ENCODE measurements at regions not wholly inside any gene's neighbourhood (a gene's known extent, or its start where the extent isn't known, plus 50 kb on each side); places are given as distances from the start of the nearest gene placed in this dataset.
"Not testable (repeated sequence)": the region's sequence is repeated elsewhere in the genome, so short reads cannot be mapped to it uniquely, and the experiment has no call there.

DNA sequence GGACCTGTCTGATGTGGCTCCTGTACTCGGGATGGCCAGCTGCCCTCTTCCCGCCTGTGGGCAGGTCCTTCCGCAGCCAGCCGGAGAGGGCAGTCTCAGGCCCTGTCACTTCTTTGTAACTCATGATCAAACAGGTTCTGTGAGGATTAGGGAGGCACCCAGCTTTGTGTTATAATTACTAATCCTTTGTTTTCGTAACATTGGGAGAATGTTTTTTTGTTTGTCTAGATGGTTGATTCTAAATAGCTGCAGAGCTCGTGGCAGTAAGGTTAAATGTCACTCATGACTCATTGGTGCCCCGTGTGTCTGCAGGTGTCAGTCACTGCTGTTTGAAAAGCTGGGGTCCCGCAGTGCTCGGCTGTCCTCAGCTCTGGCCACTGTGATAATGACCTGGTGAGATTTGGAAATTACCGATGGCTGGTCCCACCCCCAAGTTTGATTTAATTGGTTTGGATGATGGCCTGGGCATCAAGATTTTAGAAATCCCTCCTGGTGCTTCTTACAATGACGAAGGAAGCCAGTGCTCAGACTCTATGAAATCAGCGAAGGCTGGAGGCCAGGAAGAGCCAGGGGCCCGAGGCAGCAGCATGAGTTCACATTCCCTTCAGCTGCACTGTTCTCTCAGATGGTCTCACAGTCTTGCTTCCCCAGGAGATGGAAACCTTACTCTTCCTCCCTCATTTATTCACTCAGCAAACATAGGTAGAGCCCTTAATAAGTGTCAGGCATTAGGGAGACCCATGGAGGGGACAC, 172.8 kb downstream of the VAPA start:
- no peak for DNase-seq

DNA sequence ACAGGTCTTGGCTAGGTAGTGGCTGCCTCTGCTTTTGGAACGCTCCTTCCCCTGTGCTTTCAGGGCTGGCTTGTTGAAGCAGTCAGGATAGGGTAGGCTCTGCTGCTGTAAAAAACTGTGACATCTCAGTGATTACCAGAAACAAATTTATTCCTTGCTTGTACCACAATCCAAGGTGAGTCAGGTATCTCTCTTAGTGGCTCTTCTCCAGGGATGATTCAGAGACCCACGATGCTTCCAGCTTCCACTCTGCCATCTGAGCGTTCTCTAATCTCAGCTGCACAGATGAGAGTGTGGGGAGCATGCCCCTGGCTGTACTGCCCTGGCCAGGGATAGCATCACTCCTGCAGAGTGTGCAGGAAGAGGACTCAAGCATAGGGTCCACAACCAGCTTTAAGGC, 174.9 kb downstream of the VAPA start:
- DNase-seq: no peak

DNA sequence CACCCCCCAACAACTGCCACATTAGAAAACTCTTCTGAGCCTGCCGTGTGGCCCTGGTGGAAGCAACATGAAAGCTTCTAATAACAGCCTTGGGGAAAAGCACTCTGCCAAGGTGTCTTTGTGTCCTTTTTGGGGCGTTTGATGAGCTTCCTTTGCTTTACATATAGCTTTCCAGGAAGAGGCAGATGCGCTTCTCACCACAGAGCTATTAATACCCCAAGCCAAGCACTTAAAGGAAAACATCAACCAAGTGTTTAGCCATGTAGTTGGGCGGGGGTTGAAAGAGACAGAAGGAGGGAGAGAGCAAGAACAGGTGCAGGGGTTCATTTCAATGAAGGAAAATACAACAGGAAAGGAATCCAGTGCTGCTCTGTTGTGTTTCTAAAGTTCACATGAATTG, 176.1 kb downstream of the VAPA start:
- DNase-seq: no peak

DNA sequence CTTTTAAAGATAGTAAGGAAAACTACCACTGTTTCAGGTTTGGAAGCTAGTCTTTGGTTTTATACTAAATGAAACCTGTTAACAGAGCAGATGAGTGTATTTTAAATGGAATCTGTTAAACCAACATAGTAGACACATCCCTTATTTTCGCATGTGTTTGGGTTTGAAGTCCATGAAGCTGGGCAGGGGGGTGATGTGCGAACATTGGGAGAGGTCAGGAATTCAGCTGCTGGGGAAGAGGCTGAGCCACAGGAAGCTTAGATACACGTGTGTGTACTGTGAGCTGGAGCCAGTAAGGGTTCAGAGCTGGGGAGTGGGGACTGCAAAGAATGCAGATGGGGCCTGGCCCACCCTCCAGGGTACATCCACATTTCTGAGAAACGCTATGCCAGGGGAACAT, 176.9 kb downstream of the VAPA start:
- no peak for DNase-seq

DNA sequence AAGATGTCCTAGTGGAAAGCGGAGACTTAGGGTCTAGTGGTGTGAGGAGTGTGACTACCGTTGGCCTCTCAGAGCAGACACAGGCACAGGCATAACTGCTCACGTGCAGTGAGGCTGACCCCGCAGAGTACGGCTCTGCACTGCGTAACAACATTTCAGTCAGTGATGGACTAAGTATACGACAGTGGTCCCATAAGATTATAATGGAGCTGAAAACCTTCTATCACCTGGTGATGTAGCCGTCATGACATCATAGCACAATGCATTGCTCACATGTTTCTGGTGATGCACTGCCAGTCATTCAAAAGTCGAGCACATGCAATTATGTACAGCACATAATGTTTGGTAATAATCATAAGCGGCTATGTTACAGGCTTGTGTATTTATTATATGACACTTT, 179.6 kb downstream of the VAPA start:
- DNase-seq: no peak

DNA sequence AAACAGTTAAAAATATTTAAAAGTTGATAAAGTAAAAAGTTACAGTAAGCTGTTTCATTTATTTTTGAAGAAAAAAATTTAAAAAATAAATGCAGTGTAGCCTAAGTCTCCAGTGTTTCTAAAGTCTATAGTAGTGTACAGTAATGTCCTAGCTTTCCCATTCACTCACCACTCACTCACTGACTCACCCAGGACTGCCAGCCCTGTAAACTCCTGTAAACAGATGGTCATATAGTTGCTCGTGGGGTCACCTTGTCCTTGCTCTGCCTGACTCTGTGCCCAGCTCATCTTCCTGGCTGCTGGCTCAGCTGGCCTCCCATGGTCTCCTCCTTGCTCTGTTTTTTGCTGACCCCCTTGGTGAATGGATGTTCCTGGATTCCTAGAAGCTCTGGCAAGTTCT, 180.3 kb downstream of the VAPA start:
- no peak for DNase-seq

DNA sequence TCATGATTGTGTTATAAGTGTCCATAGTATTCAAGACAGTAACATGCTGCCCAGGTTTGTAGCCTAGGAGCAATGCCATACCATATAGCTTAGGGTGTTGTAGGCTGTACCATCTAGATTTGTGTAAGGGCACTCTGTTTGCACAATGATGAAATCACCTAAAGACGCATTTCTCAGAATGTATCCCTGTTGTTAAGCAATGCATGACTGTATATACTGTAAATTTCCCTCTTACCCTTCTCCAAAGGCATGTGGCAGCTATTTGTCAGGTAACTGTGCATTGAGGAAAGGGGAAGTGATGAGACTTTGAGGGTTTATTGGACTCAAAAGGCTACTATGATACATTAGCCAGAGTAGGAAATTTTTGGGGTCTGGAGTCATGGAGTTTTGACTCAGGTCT, 180.8 kb downstream of the VAPA start:
- no peak for DNase-seq

DNA sequence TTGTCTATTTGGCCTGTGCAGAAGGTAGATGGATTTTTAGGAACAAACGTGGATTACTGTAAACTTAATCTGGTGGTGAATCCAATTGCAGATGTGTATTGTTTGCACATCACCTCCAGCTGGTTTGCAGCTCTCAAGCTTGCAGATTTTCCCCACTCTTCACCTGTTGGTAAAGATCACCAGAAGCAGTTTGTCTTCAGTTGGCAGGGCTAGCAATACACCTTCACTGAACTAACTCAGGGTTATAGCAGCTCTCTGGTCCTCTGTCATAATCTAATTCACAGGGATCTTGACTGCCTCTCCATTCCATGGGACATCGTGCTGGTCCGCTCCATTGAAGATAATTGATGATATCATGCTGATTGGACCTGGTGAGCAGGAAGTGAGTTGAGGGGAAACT, 181.5 kb downstream of the VAPA start:
- DNase-seq: no peak

DNA sequence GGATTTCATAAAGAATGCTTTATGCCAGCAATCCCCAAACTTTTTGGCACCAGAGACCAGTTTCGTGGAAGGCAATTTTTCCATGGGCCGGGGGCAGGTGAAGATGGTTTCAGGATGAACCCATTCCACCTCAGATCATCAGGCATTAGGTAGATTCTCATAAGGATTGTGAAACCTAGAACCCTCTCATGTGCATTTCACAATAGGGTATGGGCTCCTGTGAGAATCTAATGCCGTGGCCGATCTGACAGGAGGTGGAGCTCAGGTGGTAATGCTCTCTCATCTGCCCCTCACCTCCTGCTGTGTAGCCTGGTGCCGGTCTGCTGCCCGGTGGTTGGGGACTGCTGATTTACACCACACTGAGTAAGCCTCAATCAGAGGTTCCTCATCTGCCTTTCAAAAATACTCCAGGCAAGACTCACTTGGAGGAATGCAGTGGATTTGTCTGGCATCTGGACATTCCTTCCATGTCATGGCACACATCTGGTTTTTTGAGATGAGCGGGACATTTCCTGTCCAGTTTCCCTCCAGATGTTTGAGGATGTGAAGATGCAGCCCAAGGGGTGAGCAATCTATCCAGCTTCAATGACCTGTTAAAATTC, 185.8 kb downstream of the VAPA start:
- DNase-seq: no peak

DNA sequence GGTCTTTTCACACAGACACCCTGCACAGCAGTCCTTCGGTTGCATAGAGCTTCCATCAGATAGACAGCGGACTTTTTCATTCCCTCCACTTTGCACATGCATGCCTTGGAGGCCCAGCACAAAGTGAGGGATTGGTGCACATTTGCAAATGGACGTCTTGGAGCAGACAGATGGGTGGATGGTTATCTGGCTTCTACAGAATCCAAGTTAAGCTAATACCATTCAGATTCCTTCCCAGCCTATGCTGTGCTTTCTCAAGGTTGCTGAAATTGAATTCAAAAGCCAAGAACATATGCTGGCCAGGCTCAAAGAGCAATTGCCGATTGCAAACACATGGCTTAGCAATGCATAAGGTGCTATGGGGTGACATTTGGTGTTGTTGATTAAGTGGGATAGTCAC, 186.4 kb downstream of the VAPA start:
- no peak for DNase-seq

DNA sequence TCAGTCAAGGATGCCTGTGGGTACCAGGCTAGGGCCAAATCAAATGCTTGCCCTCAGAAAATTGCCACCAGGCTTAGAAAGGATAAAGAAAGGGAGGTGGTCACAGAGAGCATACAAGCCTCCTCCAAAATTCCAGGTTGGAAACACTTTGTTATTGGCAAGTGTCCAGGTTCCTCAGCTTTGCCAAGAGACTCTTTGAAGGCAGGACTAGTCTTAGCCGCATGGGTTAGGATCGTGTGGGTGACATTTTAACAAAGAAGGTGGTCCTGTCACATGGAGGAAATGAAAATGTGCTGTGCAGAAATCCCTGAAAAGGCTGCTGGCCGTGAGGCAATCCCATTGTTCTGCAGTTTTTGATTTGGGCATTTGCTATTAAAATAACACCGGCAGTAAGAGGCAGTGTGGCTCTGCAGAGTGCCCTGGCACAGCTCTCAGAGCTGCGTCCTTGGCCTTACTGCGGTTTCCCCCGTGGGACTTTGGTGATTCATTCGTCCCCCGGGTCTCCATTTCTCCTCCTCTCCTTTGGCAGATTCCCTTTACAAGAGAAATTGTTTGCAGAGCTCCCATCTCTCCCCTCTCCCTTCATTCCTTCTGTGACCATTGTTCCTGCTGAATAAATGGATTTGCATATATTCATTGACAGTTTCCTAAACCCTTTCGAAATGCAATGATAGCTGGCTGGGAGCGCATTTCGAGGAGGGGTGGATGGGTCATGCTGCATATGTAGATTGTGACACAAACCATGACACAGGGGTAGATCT, 187.3 kb downstream of the VAPA start:
- no peak for DNase-seq

DNA sequence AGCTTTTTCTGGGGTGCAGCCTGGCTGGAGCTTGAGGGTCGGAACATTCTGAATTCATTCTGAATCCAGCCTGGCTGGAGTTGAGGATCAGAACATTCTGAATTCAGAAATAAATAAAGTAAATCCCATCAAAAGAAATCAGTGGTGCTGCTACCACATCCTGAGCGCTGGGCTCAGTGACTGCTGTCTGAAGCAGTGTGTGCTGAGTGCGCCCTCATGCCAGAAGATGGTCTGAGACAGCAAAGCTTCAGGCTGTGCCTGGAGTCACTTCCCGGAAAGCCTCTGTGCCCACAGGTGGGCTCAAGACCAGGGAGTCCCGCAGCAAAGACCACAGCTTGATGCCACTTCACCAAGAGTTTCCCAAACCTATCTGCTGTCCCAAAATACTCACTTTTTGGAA, 187.9 kb downstream of the VAPA start:
- no peak for DNase-seq

DNA sequence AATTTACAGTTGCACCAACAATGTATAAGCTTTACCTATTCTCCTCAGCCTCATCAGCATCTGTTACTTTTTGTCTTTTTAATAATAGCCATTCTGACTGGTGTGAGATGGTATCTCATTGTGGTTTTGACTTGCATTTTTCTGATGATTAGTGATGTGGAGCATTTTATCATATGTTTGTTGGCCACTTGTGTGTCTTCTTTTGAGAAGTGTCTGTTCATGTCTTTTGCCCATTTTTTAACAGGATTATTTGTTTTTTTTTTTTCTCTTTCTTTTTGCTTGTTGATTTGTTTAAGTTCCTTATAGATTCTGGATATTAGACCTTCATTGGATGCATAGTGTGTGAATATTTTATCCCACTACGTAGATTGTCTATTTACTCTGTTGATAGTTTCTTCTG, 191.3 kb downstream of the VAPA start:
- DNase-seq: not testable (repeated sequence)

DNA sequence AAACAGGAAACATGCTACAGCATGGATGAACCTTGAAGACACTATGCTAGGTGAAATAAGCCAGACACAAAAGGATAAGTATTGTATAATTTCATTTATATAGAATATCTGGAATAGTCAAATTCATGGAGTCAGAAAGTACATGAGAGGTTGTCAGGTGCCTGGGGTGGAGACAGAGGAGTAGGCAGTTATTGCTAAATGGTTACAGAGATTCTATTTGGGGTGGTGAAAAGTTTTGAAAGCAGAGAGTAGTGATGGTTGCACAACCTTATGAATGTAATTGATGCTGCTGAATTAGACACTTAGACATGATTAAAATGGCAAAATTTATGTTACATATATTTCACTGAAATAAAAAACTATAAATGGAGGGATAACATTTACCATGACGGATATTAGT, 197.4 kb downstream of the VAPA start:
- DNase-seq: no peak

DNA sequence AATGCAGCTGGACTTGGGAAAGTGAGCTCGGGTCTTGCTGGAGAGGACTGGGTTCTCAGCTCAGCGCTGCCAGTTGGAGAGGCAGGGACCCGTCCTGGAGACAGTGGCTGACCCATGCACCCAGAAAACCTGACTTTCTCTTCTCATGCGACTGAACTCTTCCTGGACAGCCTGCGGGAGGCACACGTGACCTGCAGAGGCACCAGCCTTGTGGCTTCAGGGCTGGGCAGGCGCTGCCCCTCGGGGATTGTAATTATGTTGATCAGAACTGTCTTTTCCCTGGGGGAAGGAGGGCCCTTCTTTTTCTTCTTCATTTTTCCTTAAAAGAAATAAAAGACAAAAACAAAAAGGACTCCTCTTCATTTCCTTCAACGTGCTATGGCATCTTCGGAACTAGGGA, 198.1 kb downstream of the VAPA start:
- no peak for DNase-seq

DNA sequence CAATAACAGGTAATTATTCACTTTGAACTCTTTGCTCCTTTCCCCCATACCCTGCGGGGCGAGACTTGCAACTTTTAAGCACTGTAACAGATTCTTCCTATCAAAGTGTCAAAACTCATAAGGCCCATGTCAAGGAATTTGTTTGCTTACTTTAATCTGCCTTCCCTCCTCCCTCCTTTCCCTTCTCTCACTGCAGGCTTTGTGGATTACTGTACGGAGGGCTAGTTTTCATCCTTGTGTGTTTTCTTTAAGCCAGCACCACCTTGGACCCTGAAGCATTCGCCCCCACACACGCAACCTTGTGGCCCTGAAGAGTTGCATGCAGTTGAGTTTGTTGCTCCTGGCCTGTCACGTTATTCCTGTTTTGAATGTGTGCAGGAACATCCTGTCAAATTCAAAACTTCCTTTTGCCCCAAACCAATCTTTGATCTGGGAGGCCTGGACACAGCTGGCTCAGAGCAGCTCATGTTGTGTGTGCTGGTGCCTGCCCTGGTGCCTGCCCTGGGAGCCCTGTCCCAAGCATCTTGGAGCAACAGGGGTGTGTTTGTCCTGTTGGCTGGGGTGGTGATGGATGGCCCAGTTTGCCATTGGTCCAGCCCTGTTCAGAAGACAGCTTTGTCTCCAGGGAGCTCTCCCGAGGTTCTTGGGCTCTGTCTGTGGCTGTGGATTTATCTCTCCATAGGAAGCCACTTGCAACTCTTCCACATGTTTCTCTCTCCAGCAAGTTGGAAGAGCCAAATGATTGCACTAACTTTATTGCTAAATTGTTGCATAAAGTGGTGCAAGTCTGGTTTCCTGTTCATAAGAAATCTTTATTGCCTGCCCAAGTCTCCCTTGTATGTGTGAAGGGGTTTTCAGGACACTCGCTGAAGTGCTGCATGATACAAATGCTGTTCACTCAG, 199.6 kb downstream of the VAPA start:
- DNase-seq: no peak

DNA sequence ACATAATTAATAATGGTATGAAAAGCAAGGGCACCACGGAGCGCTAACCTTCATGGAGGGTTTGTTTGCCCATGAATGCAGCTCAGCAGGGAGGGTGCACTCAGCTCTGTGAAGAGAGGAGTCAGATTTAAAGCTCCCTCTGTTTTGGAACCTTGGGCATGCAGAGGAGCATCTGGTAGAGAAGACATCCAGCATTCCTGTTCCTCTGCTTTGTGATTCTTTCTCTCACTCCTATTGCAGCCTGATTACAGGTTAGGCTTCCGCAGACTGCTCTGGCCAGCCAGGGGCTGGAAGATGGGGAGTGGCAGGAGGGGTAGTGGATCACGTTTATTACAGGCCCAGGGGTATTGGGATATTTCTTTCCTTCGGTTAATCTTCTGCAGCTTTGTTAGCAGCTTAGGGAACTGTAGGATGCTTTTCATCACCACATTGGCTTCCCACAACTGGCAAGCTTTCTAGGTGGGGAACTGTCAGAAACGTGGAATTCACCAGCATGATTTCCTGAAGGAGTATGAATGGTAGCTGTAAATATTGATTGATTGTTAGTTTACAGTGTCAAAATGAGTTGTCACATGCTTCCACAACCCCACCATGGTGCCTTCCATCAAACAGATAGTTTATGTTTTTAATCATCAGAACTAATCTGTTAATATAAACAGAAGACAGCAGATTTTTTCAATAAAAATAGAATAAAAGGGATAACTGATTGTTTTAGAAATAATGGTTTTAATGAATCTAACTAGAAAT, 201.1 kb downstream of the VAPA start:
- no peak for DNase-seq

DNA sequence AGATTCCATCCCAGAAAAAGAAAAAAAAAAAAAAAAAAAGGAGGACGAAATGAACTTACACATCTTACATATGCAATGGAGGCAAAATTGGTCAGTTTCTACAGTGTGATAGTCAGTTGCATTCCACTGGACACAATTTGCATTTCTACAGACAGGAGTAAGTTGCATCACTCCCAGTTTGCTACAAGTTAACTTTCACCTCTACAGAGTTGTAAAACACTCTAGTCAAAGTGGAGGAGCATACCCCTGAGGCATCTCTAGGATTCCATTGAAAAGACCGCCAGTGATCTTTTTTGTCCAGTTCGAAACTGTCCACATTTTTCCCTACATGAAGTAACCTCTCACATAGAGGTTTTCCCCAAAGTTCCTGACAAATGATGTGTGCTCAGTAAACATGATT, 202.8 kb downstream of the VAPA start:
- no peak for DNase-seq

DNA sequence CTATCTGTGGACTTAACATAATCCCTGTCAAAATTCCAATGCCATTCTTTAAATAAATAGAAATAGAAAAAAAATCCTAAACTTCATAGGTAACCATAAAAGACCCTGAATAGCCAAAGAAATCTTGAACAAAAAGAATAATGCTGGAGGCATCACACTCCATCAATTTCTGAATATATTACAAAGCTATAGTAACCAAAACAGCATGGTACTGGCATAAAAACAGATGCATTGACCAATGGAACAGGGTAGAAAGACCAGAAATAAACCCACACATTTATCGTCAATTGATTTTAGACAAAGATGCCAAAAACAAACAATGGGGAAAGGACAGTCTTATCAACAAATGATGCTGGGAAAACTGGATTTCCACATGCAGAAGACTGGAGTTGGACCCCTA, 205.7 kb downstream of the VAPA start:
- DNase-seq: no peak

DNA sequence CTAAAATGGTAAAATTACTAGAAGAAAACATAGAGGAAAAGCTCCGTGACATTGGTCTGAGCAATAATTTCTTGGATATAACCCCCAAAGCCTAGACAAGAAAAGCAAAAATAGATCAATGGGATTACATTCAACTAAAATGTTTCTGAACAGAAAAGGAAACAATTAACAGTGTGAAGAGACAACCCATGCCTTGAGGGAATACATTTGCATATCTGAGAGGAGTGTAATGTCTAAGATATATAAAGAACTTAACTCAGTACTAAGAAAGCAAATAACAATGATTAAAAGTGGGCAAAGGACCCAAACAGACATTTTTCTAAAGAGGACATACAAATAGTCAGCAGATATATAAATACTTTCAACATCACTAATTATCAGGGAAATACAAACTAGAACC, 206.2 kb downstream of the VAPA start:
- no peak for DNase-seq

DNA sequence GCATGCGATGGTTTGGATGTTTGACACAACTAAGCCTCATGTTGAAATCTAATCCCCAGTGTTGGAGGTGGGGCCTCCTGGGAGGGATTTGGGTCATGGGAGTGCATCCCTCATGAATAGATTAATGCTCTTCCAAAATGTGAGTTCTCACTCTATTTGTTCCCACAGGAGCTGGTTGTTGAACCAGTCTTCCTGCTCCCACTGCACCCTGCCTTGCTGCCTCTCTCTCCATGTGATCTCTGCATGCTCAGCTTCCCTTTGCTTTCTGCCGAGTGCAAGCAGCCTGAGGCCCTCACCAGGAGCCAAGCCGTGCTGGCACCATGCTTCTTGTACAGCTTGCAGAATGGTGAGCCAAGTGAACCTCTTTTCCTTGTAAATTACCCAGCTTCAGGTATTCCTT, 206.8 kb downstream of the VAPA start:
- no peak for DNase-seq

DNA sequence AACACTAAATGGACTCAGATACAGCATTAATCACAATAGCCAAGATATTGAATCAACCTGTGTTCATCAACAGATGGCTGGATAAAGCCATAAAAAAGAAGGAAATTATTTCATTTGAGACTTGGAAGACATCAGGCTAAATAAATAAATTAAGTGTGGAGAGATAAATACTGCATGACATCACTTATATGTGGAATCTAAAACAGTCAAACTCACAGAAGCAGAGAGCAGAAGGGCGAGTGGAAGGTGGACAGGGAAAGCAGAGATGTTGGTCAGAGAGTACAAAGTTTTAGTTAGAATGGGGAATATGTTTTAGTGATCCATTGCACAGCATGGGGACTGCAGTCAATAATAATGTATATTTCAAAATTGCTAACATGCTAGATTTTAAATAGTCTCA, 207.2 kb downstream of the VAPA start:
- no peak for DNase-seq
